Body of pancreas (tissue), 4 donors: ENCODE measurements at regions not wholly inside any gene's neighbourhood (a gene's known extent, or its start where the extent isn't known, plus 50 kb on each side); places are given as distances from the start of the nearest gene placed in this dataset.

Experiments used
- CTCF ChIP-seq, 7 experiments: fragments of 450-650 bp in 4 of 7; fragments of 200-600 bp in 3 of 7; sonication (generic) in 3 of 7; IDR thresholded peaks; one replicate each; pipeline ENCODE4 v1.5.1; 2016 to 2019; ENCODE audit warnings: antibody characterized with exemption in 7 of 7
- POLR2A ChIP-seq, 3 donors: fragments of 450-650 bp; IDR thresholded peaks; one replicate each; pipeline ENCODE4 v1.6.1; 2016; ENCODE audit warnings: antibody characterized with exemption in 3 of 3, mild to moderate bottlenecking in 2 of 3

GRCh38 chr10:3969876-3970666 is 185.1 kb upstream of the KLF6 start:
- no peak for TF ChIP-seq CTCF (IDR thresholded peaks at IDR 0.05)
- TF ChIP-seq POLR2A (IDR thresholded peaks at IDR 0.05), result no peak
